ENCODE measurements at regions not wholly inside any gene's neighbourhood (a gene's known extent, or its start where the extent isn't known, plus 50 kb on each side); places are given as distances from the start of the nearest gene placed in this dataset.

- TF ChIP-seq CEBPB (IDR thresholded peaks at IDR 0.05; ENCODE audit: low read depth, low read length): no peak
- no peak for TF ChIP-seq CTCF (conservative IDR thresholded peaks at IDR 0.05; ENCODE audit: low read depth, low read length)
- TF ChIP-seq MAZ (IDR thresholded peaks at IDR 0.05; ENCODE audit: borderline replicate concordance, low read depth, low read length): no peak
- TF ChIP-seq POLR2A (IDR thresholded peaks at IDR 0.05; ENCODE audit: low read depth, low read length): no peak
- no peak for TF ChIP-seq RAD21 (IDR thresholded peaks at IDR 0.05; ENCODE audit: low read length)
- no peak for TF ChIP-seq RFX5 (IDR thresholded peaks at IDR 0.05; ENCODE audit: low read depth, low read length)
Observed at GRCh38 chr1:4207183-4207582, 307.1 kb upstream of the C1orf174 start.
